IMR-90 (cell line): ENCODE measurements at regions not wholly inside any gene's neighbourhood (a gene's known extent, or its start where the extent isn't known, plus 50 kb on each side); places are given as distances from the start of the nearest gene placed in this dataset.

Source experiments
- ATAC-seq: fragments of 200-7000 bp; cut with Tn5 transposase; 2 replicates; pipeline ENCODE4 v1.9.1; 2020; ENCODE audit warnings: low read depth, mild to moderate bottlenecking, moderate library complexity
- BruUV-seq: library from RNA; stranded (reverse); fragments of 400-500 nt; replicated peaks from 2 replicates; lab custom pipeline; 2021; lab: Mats Ljungman, UMichigan
- CTCF ChIA-PET: fragments of 300-600 bp; formaldehyde crosslinking; extraction: SDS; loops from one replicate; lab custom pipeline; 2021; ENCODE audit warnings: antibody characterized with exemption; lab: Yijun Ruan, JAX
- POLR2A ChIA-PET: fragments of 300-600 bp; sonication (Branson Sonifier 250); formaldehyde crosslinking; loops from one replicate; lab custom pipeline; 2022; ENCODE audit warnings: antibody characterized with exemption; ENCODE audit not compliant: unreplicated experiment; lab: Charles Lee
- DNase-seq: peaks from one replicate; pipeline ENCODE4 v3.0.0; 2013
- H2AFZ ChIP-seq: replicated peaks from 2 replicates; pipeline ENCODE3; 2013; ENCODE audit warnings: low read length, mild to moderate bottlenecking; ENCODE audit not compliant: poor library complexity
- H2AK5ac ChIP-seq: 2 replicates; pipeline ENCODE4 v1.6.1; 2013; ENCODE audit warnings: low read depth, low read length, inconsistent platforms
- H2AK9ac ChIP-seq: replicated peaks from 2 replicates; pipeline ENCODE3; 2013; ENCODE audit warnings: mild to moderate bottlenecking, low read depth, low read length, moderate library complexity; ENCODE audit not compliant: poor library complexity
- H2BK120ac ChIP-seq: 2 replicates; pipeline ENCODE4 v1.6.1; 2013; ENCODE audit warnings: low read depth, low read length, inconsistent platforms
- H2BK15ac ChIP-seq: 3 replicates; pipeline ENCODE4 v1.6.1; 2013; ENCODE audit warnings: low read depth, low read length, inconsistent platforms
- H2BK20ac ChIP-seq: 2 replicates; pipeline ENCODE4 v1.6.1; 2013; ENCODE audit warnings: low read depth, mild to moderate bottlenecking, inconsistent platforms, low read length, moderate library complexity
- H2BK5ac ChIP-seq: 2 replicates; pipeline ENCODE4 v1.6.1; 2013; ENCODE audit warnings: mild to moderate bottlenecking, low read depth, low read length, inconsistent platforms; ENCODE audit not compliant: poor library complexity, severe bottlenecking
- H3K14ac ChIP-seq: replicated peaks from 2 replicates; pipeline ENCODE4 v1.6.1; 2013; ENCODE audit warnings: low read depth, low read length, inconsistent platforms
- H3K18ac ChIP-seq: 2 replicates; pipeline ENCODE4 v1.6.1; 2013; ENCODE audit warnings: low read depth, low read length, control low read depth
- H3K23ac ChIP-seq: 2 replicates; pipeline ENCODE4 v1.6.1; 2013; ENCODE audit warnings: low read depth, low read length, inconsistent platforms
- H3K27ac ChIP-seq: 2 replicates; pipeline ENCODE4 v1.5.1; 2013; ENCODE audit warnings: mild to moderate bottlenecking, control low read depth, low read length; ENCODE audit not compliant: insufficient read depth
- H3K27me3 ChIP-seq: 2 replicates; pipeline ENCODE4 v1.6.1; 2013; ENCODE audit warnings: low read length; ENCODE audit not compliant: control insufficient read depth, insufficient read depth
- H3K36me3 ChIP-seq: 2 replicates; pipeline ENCODE4 v1.6.1; 2013; ENCODE audit warnings: low read length, mixed read lengths; ENCODE audit not compliant: control insufficient read depth, insufficient read depth
- H3K4ac ChIP-seq: 2 replicates; pipeline ENCODE4 v1.6.1; 2013; ENCODE audit warnings: low read depth, low read length, inconsistent platforms
- H3K4me1 ChIP-seq: 2 replicates; pipeline ENCODE4 v1.6.1; 2013; ENCODE audit warnings: low read length, mixed read lengths; ENCODE audit not compliant: control insufficient read depth, insufficient read depth
- H3K4me2 ChIP-seq: 2 replicates; pipeline ENCODE4 v1.6.1; 2013; ENCODE audit warnings: low read depth, mild to moderate bottlenecking, control low read depth, low read length, moderate library complexity
- H3K4me3 ChIP-seq: 2 replicates; pipeline ENCODE4 v1.5.1; 2013; ENCODE audit warnings: low read depth, mild to moderate bottlenecking, control low read depth, low read length, moderate library complexity; ENCODE audit not compliant: insufficient read depth
- H3K56ac ChIP-seq: 2 replicates; pipeline ENCODE4 v1.6.1; 2013; ENCODE audit warnings: low read length, inconsistent platforms; ENCODE audit not compliant: insufficient read depth; ENCODE audit errors: extremely low read depth
- H3K79me1 ChIP-seq, 2 experiments: 2 replicates each; pipeline ENCODE4 v1.6.1; 2013; ENCODE audit warnings: low read length in 2 of 2, inconsistent platforms in 1 of 2, low read depth in 1 of 2
- H3K9ac ChIP-seq: 2 replicates; pipeline ENCODE4 v1.6.1; 2013; ENCODE audit warnings: low read depth, low read length, control low read depth
- H3K9me1 ChIP-seq: 2 replicates; pipeline ENCODE4 v1.6.1; 2013; ENCODE audit warnings: low read length, inconsistent platforms; ENCODE audit not compliant: insufficient read depth
- H3K9me3 ChIP-seq: 2 replicates; pipeline ENCODE4 v1.6.1; 2013; ENCODE audit warnings: low read length; ENCODE audit not compliant: control insufficient read depth, insufficient read depth
- H4K20me1 ChIP-seq: 2 replicates; pipeline ENCODE4 v1.6.1; 2013; ENCODE audit warnings: low read length, inconsistent platforms; ENCODE audit not compliant: insufficient read depth
- H4K5ac ChIP-seq: 2 replicates; pipeline ENCODE4 v1.6.1; 2013; ENCODE audit warnings: mild to moderate bottlenecking, low read depth, low read length, control low read depth
- H4K8ac ChIP-seq, 2 experiments: 2 replicates each; pipeline ENCODE4 v1.6.1; 2013; ENCODE audit warnings: low read depth in 2 of 2, low read length in 2 of 2, control low read depth in 1 of 2, inconsistent platforms in 1 of 2
- H4K91ac ChIP-seq: 2 replicates; pipeline ENCODE4 v1.6.1; 2013; ENCODE audit warnings: low read depth, low read length, inconsistent platforms; ENCODE audit not compliant: insufficient read depth
- BHLHE40 ChIP-seq: fragments of 150-350 bp; IDR thresholded peaks from 2 replicates; pipeline ENCODE4 v1.6.1; 2016; ENCODE audit warnings: mild to moderate bottlenecking, low read depth, low read length
- RAD21 ChIP-seq: IDR thresholded peaks from 2 replicates; pipeline ENCODE4 v1.6.1; 2012; ENCODE audit warnings: low read length, improper control_type of control experiment
- SMC3 ChIP-seq: fragments of 150-350 bp; IDR thresholded peaks from 2 replicates; pipeline ENCODE4 v1.6.1; 2016; ENCODE audit warnings: low read depth, mild to moderate bottlenecking, antibody characterized with exemption, low read length, moderate library complexity
- whole genome bisulfite sequencing, 2 experiments: methylation state at CpG; one replicate each; pipeline versions ENCODE4 v1.1.5 to v1.1.7; 2013; ENCODE audit warnings: missing lambda C conversion rate in 2 of 2; ENCODE audit not compliant: insufficient read length in 1 of 2; ENCODE audit errors: extremely low coverage in 2 of 2; 5-methylcytosine and 5-hydroxymethylcytosine counted together
- dilution Hi-C: fragments of 300-500 bp; cut with HindIII; formaldehyde crosslinking; loops from one replicate; pipeline ENCODE4 v1.14.3; 2018; ENCODE audit warnings: low sequenced_read_pairs; ENCODE audit not compliant: unreplicated experiment
- in situ Hi-C: fragments of 300-500 bp; cut with MboI; formaldehyde crosslinking; loops from 3 replicates; pipeline ENCODE4 v1.14.3; 2019; ENCODE audit warnings: low sequenced_read_pairs, inconsistent platforms, mixed read lengths
- intact Hi-C: fragments of 100-400 bp; cut with micrococcal nuclease; formaldehyde crosslinking; loops from 2 replicates; pipeline ENCODE4 v1.10.0; 2022
- TF ChIP-seq, protein P1 (sequence below): fragments of 150-350 bp; IDR thresholded peaks from 2 replicates; pipeline ENCODE4 v1.6.1; 2016; ENCODE audit warnings: low read depth, mild to moderate bottlenecking, low read length, moderate library complexity, borderline replicate concordance
- TF ChIP-seq, protein P2 (sequence below): conservative IDR thresholded peaks from 2 replicates; pipeline ENCODE4 v1.5.1; 2012; ENCODE audit warnings: mild to moderate bottlenecking, low read depth, low read length, improper control_type of control experiment

DNA sequence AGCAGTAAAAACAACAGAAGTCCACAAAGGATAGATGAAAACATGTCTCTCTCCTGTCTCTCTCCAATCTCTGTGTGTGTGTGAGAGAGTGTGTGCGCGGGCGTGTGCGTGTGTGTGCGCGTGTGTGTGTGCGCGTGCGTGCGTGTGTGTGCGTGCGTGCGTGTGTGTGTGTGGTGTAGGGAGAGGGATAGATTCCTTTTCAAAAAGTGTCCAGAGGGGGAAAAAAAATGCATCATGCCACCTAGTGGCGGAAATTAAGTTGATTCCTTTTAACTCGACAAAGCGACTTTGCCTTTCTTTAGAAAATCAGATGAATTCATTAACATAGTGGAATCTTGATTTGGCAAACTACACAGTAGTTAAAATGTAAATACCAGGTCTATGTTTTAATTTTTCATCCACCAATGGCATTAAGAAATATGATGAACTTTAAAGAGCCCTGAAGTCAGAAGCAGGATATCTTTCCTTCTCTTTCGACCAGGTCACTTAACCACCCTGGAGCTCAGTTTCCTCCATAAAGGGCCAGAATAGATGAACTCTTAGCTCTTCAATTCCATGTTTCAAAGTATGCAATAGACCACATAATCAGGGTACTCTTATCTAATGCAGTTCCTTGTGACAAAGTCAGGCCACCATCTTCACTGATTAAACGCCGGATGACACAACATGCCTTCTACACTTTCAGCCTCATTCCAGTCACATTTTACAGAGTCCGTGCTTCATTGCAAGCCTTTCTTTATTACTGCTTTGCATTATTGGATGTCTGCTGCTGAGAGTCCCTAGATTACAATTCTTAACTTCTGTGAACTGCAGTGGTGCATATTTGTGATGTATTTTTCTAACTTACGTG lies 162.8 kb downstream of the FBXO8 start:
- Histone ChIP-seq H4K20me1 (no peaks in the 10 kb centered on the region), H2BK20ac (no peak overlapping the region), H3K4me2 (peak overlapping the region; percentile 90), H3K4ac (no peak overlapping the region), H3K9ac (peak overlapping the region; percentile 19; the same call in 1 of the 2 replicates), H2BK120ac (no peak overlapping the region), H2AFZ (peak overlapping the region; percentile 88), H3K9me1 (no peaks in the 10 kb centered on the region), H3K56ac (no peak overlapping the region), H2BK5ac (no peak overlapping the region), H2BK15ac (no peak overlapping the region), H2AK9ac (no peak overlapping the region), H3K4me1 (no peaks in the 10 kb centered on the region), H3K4me3 (peak overlapping the region; percentile 54), H3K18ac (no peak overlapping the region), H3K36me3 (no peaks in the 10 kb centered on the region), H4K8ac (no peak overlapping the region), H3K27me3 (no peaks in the 10 kb centered on the region; the same call in 1 of the 2 replicates), H3K27ac (no peak overlapping the region), H3K79me1 (no peaks in the 10 kb centered on the region), H3K14ac (no peak overlapping the region), H3K23ac (no peak overlapping the region), H4K5ac (no peak overlapping the region), H4K91ac (no peak overlapping the region), H3K9me3 (no peaks in the 10 kb centered on the region), H2AK5ac (no peak overlapping the region)
- in situ Hi-C loops (loop anchor here (10.0 kb wide), 1 partner anchor 616 kb away; no protein-coding TSS in a partner anchor), dilution Hi-C loops (no loop called here), intact Hi-C loops (loop anchor here (1.0 to 10.0 kb wide), 3 partner anchors 194 to 700 kb away; no protein-coding TSS in a partner anchor)
- DNase-seq, result peak; percentile 72
- no CpG with 5 or more reads among the region's 21 CpGs for WGBS, 2 experiments
- ATAC-seq, result peak; percentile 84
- TF ChIP-seq, protein P1, sequence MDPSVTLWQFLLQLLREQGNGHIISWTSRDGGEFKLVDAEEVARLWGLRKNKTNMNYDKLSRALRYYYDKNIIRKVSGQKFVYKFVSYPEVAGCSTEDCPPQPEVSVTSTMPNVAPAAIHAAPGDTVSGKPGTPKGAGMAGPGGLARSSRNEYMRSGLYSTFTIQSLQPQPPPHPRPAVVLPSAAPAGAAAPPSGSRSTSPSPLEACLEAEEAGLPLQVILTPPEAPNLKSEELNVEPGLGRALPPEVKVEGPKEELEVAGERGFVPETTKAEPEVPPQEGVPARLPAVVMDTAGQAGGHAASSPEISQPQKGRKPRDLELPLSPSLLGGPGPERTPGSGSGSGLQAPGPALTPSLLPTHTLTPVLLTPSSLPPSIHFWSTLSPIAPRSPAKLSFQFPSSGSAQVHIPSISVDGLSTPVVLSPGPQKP, result no peak
- peak; percentile 52 for TF ChIP-seq RAD21
- TF ChIP-seq SMC3, result peak; percentile 40
- TF ChIP-seq BHLHE40, result 0 out of 2 replicates have a peak, but pooled peaks have one; percentile 16
- TF ChIP-seq, protein P2, sequence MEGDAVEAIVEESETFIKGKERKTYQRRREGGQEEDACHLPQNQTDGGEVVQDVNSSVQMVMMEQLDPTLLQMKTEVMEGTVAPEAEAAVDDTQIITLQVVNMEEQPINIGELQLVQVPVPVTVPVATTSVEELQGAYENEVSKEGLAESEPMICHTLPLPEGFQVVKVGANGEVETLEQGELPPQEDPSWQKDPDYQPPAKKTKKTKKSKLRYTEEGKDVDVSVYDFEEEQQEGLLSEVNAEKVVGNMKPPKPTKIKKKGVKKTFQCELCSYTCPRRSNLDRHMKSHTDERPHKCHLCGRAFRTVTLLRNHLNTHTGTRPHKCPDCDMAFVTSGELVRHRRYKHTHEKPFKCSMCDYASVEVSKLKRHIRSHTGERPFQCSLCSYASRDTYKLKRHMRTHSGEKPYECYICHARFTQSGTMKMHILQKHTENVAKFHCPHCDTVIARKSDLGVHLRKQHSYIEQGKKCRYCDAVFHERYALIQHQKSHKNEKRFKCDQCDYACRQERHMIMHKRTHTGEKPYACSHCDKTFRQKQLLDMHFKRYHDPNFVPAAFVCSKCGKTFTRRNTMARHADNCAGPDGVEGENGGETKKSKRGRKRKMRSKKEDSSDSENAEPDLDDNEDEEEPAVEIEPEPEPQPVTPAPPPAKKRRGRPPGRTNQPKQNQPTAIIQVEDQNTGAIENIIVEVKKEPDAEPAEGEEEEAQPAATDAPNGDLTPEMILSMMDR, result peak; percentile 61
- POLR2A ChIA-PET, result no interaction called here
- BruUV-seq, result no TSS peak
- CTCF ChIA-PET, result interaction anchor here (0.7 kb wide), 1 partner anchor 33 kb away, joined by 3 read pairs; no protein-coding TSS in a partner anchor
